ENCODE measurements at regions not wholly inside any gene's neighbourhood (a gene's known extent, or its start where the extent isn't known, plus 50 kb on each side); places are given as distances from the start of the nearest gene placed in this dataset.

GRCh38 chr13:106340249-106340648 lies 195.2 kb downstream of the EFNB2 start:
- Histone ChIP-seq H3K27me3 (ENCODE audit: insufficient read depth, poor library complexity, severe bottlenecking) (no peaks in the 10 kb centered on the region), H3K4me3 (ENCODE audit: severe bottlenecking) (no peak overlapping the region), H3K36me3 (ENCODE audit: low read depth) (no peaks in the 10 kb centered on the region), H3K27ac (ENCODE audit: poor library complexity, severe bottlenecking) (no peak overlapping the region), H3K9me3 (ENCODE audit: severe bottlenecking) (peaks cover 8% of the 10 kb centered on the region), H3K4me1 (ENCODE audit: insufficient read depth, poor library complexity, severe bottlenecking) (peaks cover 3% of the 10 kb centered on the region)
- DNase-seq (ENCODE audit: low spot score) (no peak), ATAC-seq (ENCODE audit: low read depth) (no peak)
- TF ChIP-seq CTCF (IDR thresholded peaks at IDR 0.05; ENCODE audit: poor library complexity, severe bottlenecking) = no peak

- Histone ChIP-seq H3K27ac (ENCODE audit: poor library complexity, severe bottlenecking) (no peak overlapping the region), H3K4me1 (ENCODE audit: insufficient read depth, poor library complexity, severe bottlenecking) (peaks cover 3% of the 10 kb centered on the region), H3K4me3 (ENCODE audit: severe bottlenecking) (no peak overlapping the region), H3K9me3 (ENCODE audit: severe bottlenecking) (peaks cover 8% of the 10 kb centered on the region), H3K27me3 (ENCODE audit: insufficient read depth, poor library complexity, severe bottlenecking) (no peaks in the 10 kb centered on the region), H3K36me3 (ENCODE audit: low read depth) (no peaks in the 10 kb centered on the region)
- no peak for TF ChIP-seq CTCF (IDR thresholded peaks at IDR 0.05; ENCODE audit: poor library complexity, severe bottlenecking)
- ATAC-seq (ENCODE audit: low read depth) = peak; percentile 87
- no peak for DNase-seq (ENCODE audit: low spot score)
Measured at GRCh38 chr13:106337096-106337850, 198.2 kb downstream of the EFNB2 start.

- Histone ChIP-seq H3K4me1 (ENCODE audit: insufficient read depth, poor library complexity, severe bottlenecking) (peaks cover 3% of the 10 kb centered on the region), H3K27ac (ENCODE audit: poor library complexity, severe bottlenecking) (no peak overlapping the region), H3K4me3 (ENCODE audit: severe bottlenecking) (no peak overlapping the region), H3K36me3 (ENCODE audit: low read depth) (no peaks in the 10 kb centered on the region), H3K9me3 (ENCODE audit: severe bottlenecking) (peaks cover 8% of the 10 kb centered on the region), H3K27me3 (ENCODE audit: insufficient read depth, poor library complexity, severe bottlenecking) (no peaks in the 10 kb centered on the region)
- ATAC-seq (ENCODE audit: low read depth) = no peak
- DNase-seq (ENCODE audit: low spot score) = no peak
- TF ChIP-seq CTCF (IDR thresholded peaks at IDR 0.05; ENCODE audit: poor library complexity, severe bottlenecking) = no peak
Measured at GRCh38 chr13:106336668-106337067, 198.8 kb downstream of the EFNB2 start.

- Histone ChIP-seq H3K4me1 (ENCODE audit: insufficient read depth, poor library complexity, severe bottlenecking) (peaks cover 3% of the 10 kb centered on the region), H3K27ac (ENCODE audit: poor library complexity, severe bottlenecking) (no peak overlapping the region), H3K36me3 (ENCODE audit: low read depth) (no peaks in the 10 kb centered on the region), H3K4me3 (ENCODE audit: severe bottlenecking) (no peak overlapping the region), H3K9me3 (ENCODE audit: severe bottlenecking) (no peaks in the 10 kb centered on the region), H3K27me3 (ENCODE audit: insufficient read depth, poor library complexity, severe bottlenecking) (no peaks in the 10 kb centered on the region)
- ATAC-seq (ENCODE audit: low read depth) = no peak
- TF ChIP-seq CTCF (IDR thresholded peaks at IDR 0.05; ENCODE audit: poor library complexity, severe bottlenecking) = no peak
- DNase-seq (ENCODE audit: low spot score) = no peak
Measured at GRCh38 chr13:106332621-106333020, 202.8 kb downstream of the EFNB2 start.

- no peak for ATAC-seq (ENCODE audit: low read depth)
Measured at GRCh38 chr13:106331116-106331515, 204.3 kb downstream of the EFNB2 start.

More at GRCh38 chr13:106331116-106331515, 204.3 kb downstream of the EFNB2 start:
- Histone ChIP-seq H3K4me3 (ENCODE audit: severe bottlenecking) (no peak overlapping the region), H3K27me3 (ENCODE audit: insufficient read depth, poor library complexity, severe bottlenecking) (no peaks in the 10 kb centered on the region), H3K4me1 (ENCODE audit: insufficient read depth, poor library complexity, severe bottlenecking) (no peaks in the 10 kb centered on the region), H3K9me3 (ENCODE audit: severe bottlenecking) (no peaks in the 10 kb centered on the region), H3K27ac (ENCODE audit: poor library complexity, severe bottlenecking) (no peak overlapping the region), H3K36me3 (ENCODE audit: low read depth) (no peaks in the 10 kb centered on the region)
- no peak for TF ChIP-seq CTCF (IDR thresholded peaks at IDR 0.05; ENCODE audit: poor library complexity, severe bottlenecking)
- DNase-seq (ENCODE audit: low spot score) = no peak

Data from RWPE2 (cell line).